Stimulated activated CD8-positive, alpha-beta memory T cell treated with anti-CD3 and anti-CD28 coated beads, Interleukin-15, amount 100 ng/mL, for 48 hours (primary cell): ENCODE measurements at regions not wholly inside any gene's neighbourhood (a gene's known extent, or its start where the extent isn't known, plus 50 kb on each side); places are given as distances from the start of the nearest gene placed in this dataset.

Experiments used
- DNase-seq, 2 donors: peaks; one replicate each; pipeline ENCODE4 v3.0.0-alpha.2; 2020; ENCODE audit warnings: low read depth in 2 of 2

GRCh38 chr3:117454908-117455307 is 745.3 kb downstream of the TUSC7 start:
- no peak for DNase-seq

GRCh38 chr3:117455782-117456181 is 746.2 kb downstream of the TUSC7 start:
- DNase-seq: no peak

- DNase-seq: no peak
Measured at GRCh38 chr3:117463276-117464115, 753.9 kb downstream of the TUSC7 start.

GRCh38 chr3:117471831-117472230 is 762.3 kb downstream of the TUSC7 start:
- DNase-seq: no peak

- no peak for DNase-seq
Measured at GRCh38 chr3:117473981-117474538, 764.5 kb downstream of the TUSC7 start.

- no peak for DNase-seq
Measured at GRCh38 chr3:117476572-117476971, 767.0 kb downstream of the TUSC7 start.

GRCh38 chr3:117477214-117477755 is 767.7 kb downstream of the TUSC7 start:
- DNase-seq: no peak

GRCh38 chr3:117479095-117479494 is 769.5 kb downstream of the TUSC7 start:
- DNase-seq: no peak

- DNase-seq: no peak
Measured at GRCh38 chr3:117480525-117480924, 770.9 kb downstream of the TUSC7 start.

- DNase-seq: no peak
Measured at GRCh38 chr3:117480972-117481371, 771.4 kb downstream of the TUSC7 start.

GRCh38 chr3:117483839-117484238 is 774.3 kb downstream of the TUSC7 start:
- DNase-seq: no peak

GRCh38 chr3:117485841-117486240 is 776.3 kb downstream of the TUSC7 start:
- DNase-seq: no peak

GRCh38 chr3:117486719-117487716 is 777.4 kb downstream of the TUSC7 start:
- no peak for DNase-seq

- DNase-seq: no peak
Measured at GRCh38 chr3:117488983-117489382, 779.4 kb downstream of the TUSC7 start.

- no peak for DNase-seq
Measured at GRCh38 chr3:117489663-117490079, 780.1 kb downstream of the TUSC7 start.

- no peak for DNase-seq
Measured at GRCh38 chr3:117490716-117491115, 781.1 kb downstream of the TUSC7 start.

GRCh38 chr3:117495620-117496019 is 786.0 kb downstream of the TUSC7 start:
- DNase-seq: no peak

GRCh38 chr3:117499189-117499870 is 789.8 kb downstream of the TUSC7 start:
- DNase-seq: no peak

- no peak for DNase-seq
Measured at GRCh38 chr3:117507958-117508357, 798.4 kb downstream of the TUSC7 start.

- no peak for DNase-seq
Measured at GRCh38 chr3:117509858-117510257, 800.3 kb downstream of the TUSC7 start.

- no peak for DNase-seq
Measured at GRCh38 chr3:117510396-117510795, 800.8 kb downstream of the TUSC7 start.
